Stimulated activated naive B cell treated with anti-CD40 and anti-IgM and Interleukin-4, amounts not matched to agents 10 μg/mL and 1 μg/mL and 100 μg/mL, for 72 hours (primary cell): ENCODE measurements at regions not wholly inside any gene's neighbourhood (a gene's known extent, or its start where the extent isn't known, plus 50 kb on each side); places are given as distances from the start of the nearest gene placed in this dataset.

ENCODE experiments used
- ATAC-seq, 2 donors: fragments of 150-1000 bp; cut with Tn5 transposase; replicated peaks; 2 replicates each; pipeline ENCODE4 v1.10.0; 2021; ENCODE audit warnings: moderate library complexity in 1 of 2
- DNase-seq: peaks from one replicate; pipeline ENCODE4 v3.0.0; 2021
- H3K27ac Mint-ChIP-seq: one replicate; pipeline ENCODE4 v1.8.0; 2022; ENCODE audit warnings: mild to moderate bottlenecking, mixed read lengths
- H3K27me3 Mint-ChIP-seq, 2 donors: one replicate each; pipeline ENCODE4 v1.8.0; 2022; ENCODE audit warnings: mixed read lengths in 2 of 2
- H3K36me3 Mint-ChIP-seq, 2 donors: one replicate each; pipeline ENCODE4 v1.8.0; 2022; ENCODE audit warnings: mixed read lengths in 2 of 2, mild to moderate bottlenecking in 1 of 2
- H3K4me1 Mint-ChIP-seq, 2 donors: one replicate each; pipeline ENCODE4 v1.8.0; 2022; ENCODE audit warnings: mixed read lengths in 2 of 2, mild to moderate bottlenecking in 1 of 2
- H3K4me3 Mint-ChIP-seq, 2 donors: one replicate each; pipeline ENCODE4 v1.8.0; 2022; ENCODE audit warnings: mild to moderate bottlenecking in 2 of 2, mixed read lengths in 2 of 2, moderate library complexity in 1 of 2
- H3K9me3 Mint-ChIP-seq, 2 donors: one replicate each; pipeline ENCODE4 v1.8.0; 2022; ENCODE audit warnings: mixed read lengths in 2 of 2, mild to moderate bottlenecking in 1 of 2

- Mint-ChIP-seq H3K36me3 (no peaks in the 10 kb centered on the region), H3K27ac (no peak overlapping the region), H3K9me3 (no peaks in the 10 kb centered on the region), H3K27me3 (peaks cover 0 to 4% of the 10 kb centered on the region in 2 donors), H3K4me3 (no peak overlapping the region), H3K4me1 (no peaks in the 10 kb centered on the region)
- DNase-seq = no peak
- no peak for ATAC-seq
Measured at GRCh38 chr18:42268186-42268725, 313.2 kb downstream of the PIK3C3 start.

DNA sequence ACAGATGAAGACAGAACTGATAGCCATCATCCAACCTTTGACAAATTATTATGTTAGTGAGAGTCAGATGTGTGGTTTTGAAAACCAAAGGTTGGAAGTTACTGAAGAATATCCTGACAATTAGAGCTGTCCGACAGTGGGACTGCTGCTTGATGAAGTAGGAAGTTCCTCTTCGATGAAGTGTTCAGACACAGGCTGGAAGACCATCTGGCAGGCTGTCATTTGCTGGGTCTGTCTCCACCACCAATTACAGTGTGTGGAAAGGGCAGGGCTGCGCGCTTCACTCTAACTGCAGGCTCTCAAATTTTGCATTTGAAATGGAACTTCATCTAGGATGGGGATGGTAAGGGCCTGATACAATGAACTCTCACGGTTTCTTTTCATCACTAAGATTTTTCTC lies 313.8 kb downstream of the PIK3C3 start:
- no peak for DNase-seq
- H3K4me1 Mint-ChIP-seq = no peaks in the 10 kb centered on the region
- H3K27ac Mint-ChIP-seq = no peak overlapping the region
- peaks cover 0 to 4% of the 10 kb centered on the region in 2 donors for H3K27me3 Mint-ChIP-seq
- H3K4me3 Mint-ChIP-seq = no peak overlapping the region
- no peak for ATAC-seq
- H3K36me3 Mint-ChIP-seq = no peaks in the 10 kb centered on the region
- H3K9me3 Mint-ChIP-seq = no peaks in the 10 kb centered on the region

- no peak for ATAC-seq
- no peak for DNase-seq
Measured at GRCh38 chr18:42271647-42272414, 316.8 kb downstream of the PIK3C3 start.

DNA sequence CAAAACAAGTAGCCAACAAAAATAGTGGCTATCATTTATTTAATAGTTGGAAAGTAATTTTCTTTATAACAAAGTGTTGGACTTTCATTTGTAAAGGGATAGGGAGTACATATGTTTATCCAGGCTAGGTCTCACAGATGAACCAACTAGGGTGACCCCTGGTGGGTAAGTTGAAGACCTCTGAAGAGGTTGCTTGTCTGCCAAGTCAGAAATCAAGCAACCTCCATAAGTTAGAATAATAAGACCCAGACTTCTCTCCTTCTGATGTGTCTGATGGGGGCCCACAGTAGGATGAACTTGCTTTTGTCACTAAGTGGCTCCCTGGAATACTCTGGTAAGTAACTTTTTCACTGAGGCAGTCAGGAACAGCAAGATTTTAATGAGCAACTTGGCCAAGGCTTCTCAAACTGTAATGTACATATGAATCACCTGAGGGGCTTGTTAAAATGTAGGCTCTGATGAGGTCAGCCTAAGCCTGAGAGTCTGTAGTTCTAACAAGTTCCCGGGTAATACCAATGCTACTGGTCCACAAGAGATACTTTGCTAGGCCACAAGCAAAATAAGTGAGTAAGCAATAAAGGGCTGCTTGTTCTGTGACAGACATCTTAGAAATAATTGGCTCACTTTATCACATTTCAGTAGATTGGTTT lies 319.6 kb downstream of the PIK3C3 start:
- no peaks in the 10 kb centered on the region for H3K36me3 Mint-ChIP-seq
- no peaks in the 10 kb centered on the region for H3K4me1 Mint-ChIP-seq
- ATAC-seq (peak in 1 of 2 donors; percentile 38), DNase-seq (no peak)
- H3K27ac Mint-ChIP-seq = no peak overlapping the region
- peaks cover 0 to 4% of the 10 kb centered on the region in 2 donors for H3K27me3 Mint-ChIP-seq
- no peaks in the 10 kb centered on the region for H3K9me3 Mint-ChIP-seq
- H3K4me3 Mint-ChIP-seq = no peak overlapping the region

More at GRCh38 chr18:42271647-42272414, 316.8 kb downstream of the PIK3C3 start:
- H3K9me3 Mint-ChIP-seq = no peaks in the 10 kb centered on the region
- H3K4me1 Mint-ChIP-seq = no peaks in the 10 kb centered on the region
- no peaks in the 10 kb centered on the region for H3K36me3 Mint-ChIP-seq
- peaks cover 0 to 4% of the 10 kb centered on the region in 2 donors for H3K27me3 Mint-ChIP-seq
- H3K4me3 Mint-ChIP-seq = no peak overlapping the region
- no peak overlapping the region for H3K27ac Mint-ChIP-seq

GRCh38 chr18:42275138-42275535 lies 320.1 kb downstream of the PIK3C3 start:
- Mint-ChIP-seq H3K36me3 (no peaks in the 10 kb centered on the region), H3K4me1 (no peaks in the 10 kb centered on the region), H3K4me3 (no peak overlapping the region), H3K9me3 (no peaks in the 10 kb centered on the region), H3K27ac (no peak overlapping the region), H3K27me3 (peaks cover 0 to 4% of the 10 kb centered on the region in 2 donors)
- DNase-seq (no peak), ATAC-seq (no peak)

DNA sequence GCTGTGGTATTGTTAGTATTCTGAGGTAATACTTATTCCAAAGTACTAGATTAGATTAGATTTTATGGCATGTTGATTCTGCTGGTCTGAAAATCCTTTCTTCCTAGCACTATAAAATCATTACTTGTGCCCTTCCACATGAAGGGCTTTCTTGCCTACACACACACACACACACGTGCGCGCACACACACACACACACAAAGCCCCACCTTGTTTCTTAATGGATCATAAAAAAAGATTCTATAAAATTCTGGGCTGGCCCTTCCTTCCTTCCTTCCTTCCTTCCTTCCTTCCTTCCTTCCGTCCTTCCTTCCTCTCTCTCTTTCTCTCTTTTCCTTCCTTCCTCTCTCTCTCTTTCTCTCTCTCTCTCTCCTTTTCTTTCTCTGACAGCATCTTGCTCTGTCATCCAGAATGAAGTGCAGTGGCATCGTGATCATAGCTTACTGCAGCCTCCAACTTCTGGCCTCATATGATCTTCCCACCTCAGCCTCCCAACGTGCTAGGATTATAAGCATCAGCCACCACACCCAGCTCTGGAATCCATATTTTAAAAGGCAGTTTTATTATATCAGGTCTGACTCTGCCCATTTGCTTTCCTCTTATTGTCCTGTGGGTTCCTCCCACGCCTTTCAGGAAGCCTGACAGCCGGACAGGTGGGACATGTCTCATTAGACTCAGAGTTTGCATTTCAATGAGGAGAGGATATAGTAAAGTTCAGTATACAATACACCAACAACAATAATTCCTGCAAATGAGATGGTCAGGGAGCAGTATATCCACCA lies 321.1 kb downstream of the PIK3C3 start:
- Mint-ChIP-seq H3K4me3 (no peak overlapping the region), H3K27me3 (peaks cover 0 to 4% of the 10 kb centered on the region in 2 donors), H3K27ac (no peak overlapping the region), H3K36me3 (no peaks in the 10 kb centered on the region), H3K4me1 (no peaks in the 10 kb centered on the region), H3K9me3 (no peaks in the 10 kb centered on the region)
- no peak for ATAC-seq
- DNase-seq = no peak

GRCh38 chr18:42281124-42281523 lies 326.1 kb downstream of the PIK3C3 start:
- Mint-ChIP-seq H3K4me1 (no peaks in the 10 kb centered on the region), H3K27ac (no peak overlapping the region), H3K27me3 (no peaks in the 10 kb centered on the region), H3K4me3 (no peak overlapping the region), H3K36me3 (no peaks in the 10 kb centered on the region), H3K9me3 (no peaks in the 10 kb centered on the region)
- ATAC-seq (no peak), DNase-seq (no peak)

DNA sequence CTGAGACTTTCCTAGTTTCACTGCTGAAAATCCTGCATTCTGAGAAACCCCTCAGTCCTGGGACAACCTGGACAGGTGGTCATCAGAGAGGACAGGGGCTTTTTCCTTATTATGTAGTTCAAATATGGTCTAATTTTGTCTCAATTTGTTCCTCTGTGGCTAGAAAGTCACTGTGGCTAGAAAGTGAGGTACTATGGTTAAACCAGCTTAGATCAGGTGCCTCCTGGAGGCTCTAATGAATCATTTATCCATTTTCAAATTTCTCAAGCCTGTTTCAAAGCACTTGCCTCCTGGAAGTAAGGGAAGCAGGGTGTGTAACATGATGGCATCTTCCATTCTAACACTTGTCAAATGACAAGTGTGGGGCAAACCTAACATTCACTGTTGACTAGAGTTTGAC lies 326.8 kb downstream of the PIK3C3 start:
- H3K4me1 Mint-ChIP-seq = no peaks in the 10 kb centered on the region
- H3K27me3 Mint-ChIP-seq = no peaks in the 10 kb centered on the region
- ATAC-seq = no peak

DNA sequence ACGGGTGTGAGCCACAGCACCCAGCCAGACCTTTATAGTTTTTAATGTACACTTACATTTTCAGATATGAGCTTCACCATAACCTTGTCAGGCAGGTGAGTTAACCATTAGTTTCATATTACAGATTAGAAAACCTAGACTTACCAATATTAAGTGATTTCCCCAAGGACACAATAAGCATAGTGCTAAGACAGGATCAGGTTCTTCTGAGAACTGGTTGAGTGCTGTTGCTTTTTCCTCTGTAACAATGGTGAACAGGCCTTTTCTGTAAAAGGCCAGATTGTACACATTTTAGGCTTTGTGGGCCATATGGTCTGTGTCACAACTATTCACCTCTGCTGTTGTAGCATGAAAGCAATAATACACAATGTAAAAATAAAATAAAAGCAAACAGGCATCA lies 332.0 kb downstream of the PIK3C3 start:
- Mint-ChIP-seq H3K27ac (no peak overlapping the region), H3K4me1 (no peaks in the 10 kb centered on the region), H3K27me3 (no peaks in the 10 kb centered on the region), H3K9me3 (no peaks in the 10 kb centered on the region), H3K36me3 (no peaks in the 10 kb centered on the region), H3K4me3 (no peak overlapping the region)
- DNase-seq (no peak), ATAC-seq (no peak)

More for the DNA sequence above, 326.8 kb downstream of the PIK3C3 start:
- Mint-ChIP-seq H3K9me3 (no peaks in the 10 kb centered on the region), H3K4me3 (no peak overlapping the region), H3K27ac (no peak overlapping the region), H3K36me3 (no peaks in the 10 kb centered on the region)
- no peak for DNase-seq

DNA sequence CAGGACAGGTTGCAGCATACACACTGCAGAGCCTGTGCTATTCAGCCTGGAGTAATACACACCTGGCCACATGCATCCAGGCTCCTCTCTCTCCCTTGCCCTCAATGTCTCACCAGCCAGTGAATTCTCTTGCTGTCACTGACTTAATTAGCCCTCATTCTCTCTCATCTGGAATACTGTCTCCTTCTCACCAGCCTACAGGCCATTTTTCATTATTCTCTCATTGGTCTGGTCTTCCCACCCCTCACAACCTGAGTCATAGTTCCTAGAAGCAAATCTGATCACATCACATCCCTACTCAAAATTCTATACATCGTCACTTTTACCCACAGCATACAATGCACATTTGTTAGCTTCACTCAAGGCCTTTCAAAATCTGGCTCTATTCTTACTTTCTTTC lies 333.1 kb downstream of the PIK3C3 start:
- Mint-ChIP-seq H3K4me1 (no peaks in the 10 kb centered on the region), H3K9me3 (peaks cover 0 to 3% of the 10 kb centered on the region in 2 donors), H3K27ac (no peak overlapping the region), H3K27me3 (no peaks in the 10 kb centered on the region), H3K36me3 (no peaks in the 10 kb centered on the region), H3K4me3 (no peak overlapping the region)
- DNase-seq = no peak
- ATAC-seq = no peak

DNA sequence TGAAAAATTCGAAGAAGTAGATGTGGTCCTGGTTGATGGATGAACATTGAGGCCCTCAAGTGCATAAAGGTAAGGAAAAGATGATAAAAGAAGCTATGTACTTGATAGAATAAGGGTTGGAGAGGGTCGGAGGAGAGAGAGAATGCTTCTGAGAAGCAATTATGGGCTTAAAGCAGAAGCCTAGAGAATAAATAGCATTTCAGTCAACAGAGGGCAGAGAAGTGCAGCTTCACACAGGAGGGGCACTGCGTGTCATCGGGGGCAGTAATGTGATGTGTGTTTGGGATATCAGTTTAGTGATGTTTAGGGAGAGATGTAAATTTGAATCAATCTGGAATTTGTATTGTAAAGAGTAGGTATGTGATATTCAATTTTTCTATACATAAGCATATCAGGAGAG lies 334.5 kb downstream of the PIK3C3 start:
- Mint-ChIP-seq H3K4me1 (no peaks in the 10 kb centered on the region), H3K9me3 (peaks cover 0 to 3% of the 10 kb centered on the region in 2 donors), H3K4me3 (no peak overlapping the region), H3K27ac (no peak overlapping the region), H3K36me3 (no peaks in the 10 kb centered on the region), H3K27me3 (no peaks in the 10 kb centered on the region)
- ATAC-seq (no peak), DNase-seq (no peak)

GRCh38 chr18:42290318-42291307 lies 335.6 kb downstream of the PIK3C3 start:
- Mint-ChIP-seq H3K36me3 (no peaks in the 10 kb centered on the region), H3K4me3 (no peak overlapping the region), H3K27ac (no peak overlapping the region), H3K27me3 (no peaks in the 10 kb centered on the region), H3K9me3 (peaks cover 0 to 3% of the 10 kb centered on the region in 2 donors), H3K4me1 (no peaks in the 10 kb centered on the region)
- ATAC-seq (no peak), DNase-seq (no peak)

- DNase-seq (no peak), ATAC-seq (no peak)
- peaks cover 0 to under 1% of the 10 kb centered on the region in 2 donors for H3K27me3 Mint-ChIP-seq
- no peaks in the 10 kb centered on the region for H3K4me1 Mint-ChIP-seq
- peaks cover 0 to 3% of the 10 kb centered on the region in 2 donors for H3K9me3 Mint-ChIP-seq
- H3K36me3 Mint-ChIP-seq = no peaks in the 10 kb centered on the region
- H3K4me3 Mint-ChIP-seq = no peak overlapping the region
- no peak overlapping the region for H3K27ac Mint-ChIP-seq
Measured at GRCh38 chr18:42292654-42293053, 337.6 kb downstream of the PIK3C3 start.
